Cardiac muscle cell (in vitro differentiated cells and primary cell): ENCODE measurements at regions not wholly inside any gene's neighbourhood (a gene's known extent, or its start where the extent isn't known, plus 50 kb on each side); places are given as distances from the start of the nearest gene placed in this dataset.
"Not testable (repeated sequence)": the region's sequence is repeated elsewhere in the genome, so short reads cannot be mapped to it uniquely, and the experiment has no call there.

Experiments
- DNase-seq, 2 donors: peaks; one replicate each; pipeline versions ENCODE4 v3.0.0 to v3.0.0-alpha.2; 2010 to 2017; ENCODE audit warnings: low read depth in 1 of 2, low spot score in 1 of 2
- H3K27ac ChIP-seq: fragments of 200-600 bp; sonication (generic); 2 replicates; pipeline ENCODE4 v1.5.1; 2016
- H3K27me3 ChIP-seq: fragments of 200-600 bp; sonication (generic); 2 replicates; pipeline ENCODE4 v1.6.0; 2016; ENCODE audit warnings: control low read depth
- H3K36me3 ChIP-seq: fragments of 200-600 bp; sonication (generic); 2 replicates; pipeline ENCODE4 v1.5.1; 2016; ENCODE audit warnings: control low read depth
- H3K4me1 ChIP-seq: fragments of 200-600 bp; sonication (generic); 2 replicates; pipeline ENCODE4 v1.8.1; 2017; ENCODE audit warnings: low read depth, mild to moderate bottlenecking, mixed run types
- H3K4me3 ChIP-seq: fragments of 200-600 bp; sonication (generic); 2 replicates; pipeline ENCODE4 v1.5.1; 2016; ENCODE audit warnings: mild to moderate bottlenecking
- H3K9me3 ChIP-seq: fragments of 200-600 bp; sonication (generic); 2 replicates; pipeline ENCODE4 v1.5.1; 2017; ENCODE audit warnings: low read depth, mild to moderate bottlenecking, control low read depth
- CTCF ChIP-seq: IDR thresholded peaks from 2 replicates; pipeline ENCODE4 v1.5.1; 2012; ENCODE audit warnings: low read depth, mild to moderate bottlenecking, low read length

GRCh38 chr4:13678186-13678924, 50.8 kb upstream of the BOD1L1 start:
- no peak overlapping the region for H3K4me3 ChIP-seq
- no peaks in the 10 kb centered on the region for H3K36me3 ChIP-seq
- H3K27me3 ChIP-seq = no peaks in the 10 kb centered on the region
- H3K9me3 ChIP-seq = no peaks in the 10 kb centered on the region
- no peak overlapping the region for H3K27ac ChIP-seq
- peak in 1 of 2 donors; percentile 29 for DNase-seq
- no peaks in the 10 kb centered on the region for H3K4me1 ChIP-seq
- no peak for TF ChIP-seq CTCF

- TF ChIP-seq CTCF = no peak
Observed at GRCh38 chr4:13681570-13681969, 54.0 kb upstream of the BOD1L1 start.

GRCh38 chr4:13694256-13694655, 66.7 kb upstream of the BOD1L1 start:
- TF ChIP-seq CTCF = no peak
- DNase-seq = no peak

More at GRCh38 chr4:13681570-13681969, 54.0 kb upstream of the BOD1L1 start:
- no peaks in the 10 kb centered on the region for H3K36me3 ChIP-seq
- no peaks in the 10 kb centered on the region for H3K4me1 ChIP-seq
- no peaks in the 10 kb centered on the region for H3K9me3 ChIP-seq
- no peak for DNase-seq
- no peaks in the 10 kb centered on the region for H3K27me3 ChIP-seq
- H3K27ac ChIP-seq = no peak overlapping the region
- no peak overlapping the region for H3K4me3 ChIP-seq

GRCh38 chr4:13698296-13698695, 70.8 kb upstream of the BOD1L1 start:
- no peak for DNase-seq
- H3K4me1 ChIP-seq = no peaks in the 10 kb centered on the region
- no peaks in the 10 kb centered on the region for H3K9me3 ChIP-seq
- H3K36me3 ChIP-seq = no peaks in the 10 kb centered on the region
- H3K27ac ChIP-seq = no peak overlapping the region
- TF ChIP-seq CTCF = no peak
- H3K27me3 ChIP-seq = no peaks in the 10 kb centered on the region
- no peak overlapping the region for H3K4me3 ChIP-seq

More at GRCh38 chr4:13694256-13694655, 66.7 kb upstream of the BOD1L1 start:
- Histone ChIP-seq H3K9me3 (no peaks in the 10 kb centered on the region), H3K36me3 (no peaks in the 10 kb centered on the region), H3K27me3 (no peaks in the 10 kb centered on the region), H3K27ac (no peak overlapping the region), H3K4me3 (no peak overlapping the region), H3K4me1 (no peaks in the 10 kb centered on the region)

- no peak overlapping the region for H3K4me3 ChIP-seq
- DNase-seq = peak in 1 of 2 donors; percentile 12
- TF ChIP-seq CTCF = no peak
- no peak overlapping the region for H3K27ac ChIP-seq
- peaks cover 11% of the 10 kb centered on the region for H3K4me1 ChIP-seq
- H3K36me3 ChIP-seq = no peaks in the 10 kb centered on the region
- H3K27me3 ChIP-seq = no peaks in the 10 kb centered on the region
- H3K9me3 ChIP-seq = no peaks in the 10 kb centered on the region
Observed at GRCh38 chr4:13700021-13700857, 72.7 kb upstream of the BOD1L1 start.

- H3K4me3 ChIP-seq, H3K9me3 ChIP-seq, H3K36me3 ChIP-seq, H3K27me3 ChIP-seq, H3K27ac ChIP-seq, DNase-seq: not testable (repeated sequence)
- H3K4me1 ChIP-seq = peaks cover 16% of the 10 kb centered on the region
Observed at GRCh38 chr4:13700858-13701140, 73.3 kb upstream of the BOD1L1 start.
